ENCODE measurements at regions not wholly inside any gene's neighbourhood (a gene's known extent, or its start where the extent isn't known, plus 50 kb on each side); places are given as distances from the start of the nearest gene placed in this dataset.

- H3K9me3 ChIP-seq (ENCODE audit: control insufficient read depth in 1 of 2, insufficient read depth in 1 of 2, low read length in 2 of 2), result peaks cover 0 to 3% of the 10 kb centered on the region in 2 experiments
- H3K27ac Mint-ChIP-seq, result no peak overlapping the region
- no peaks in the 10 kb centered on the region for H3K36me3 ChIP-seq (ENCODE audit: insufficient read depth, low read length)
- no peak overlapping the region for H3K4me3 ChIP-seq (ENCODE audit: low read length)
- intact Hi-C loops (cut with DNase I, micrococcal nuclease), result no loop called here
- no peaks in the 10 kb centered on the region for H3K4me1 Mint-ChIP-seq (ENCODE audit: low read depth)
- TF ChIP-seq CTCF (IDR thresholded peaks at IDR 0.05), result no peak
- no peaks in the 10 kb centered on the region for H3K36me3 Mint-ChIP-seq (ENCODE audit: low read depth)
- DNase-seq (no peak), ATAC-seq (ENCODE audit: poor library complexity) (no peak)
- H3K27me3 Mint-ChIP-seq, result no peaks in the 10 kb centered on the region
- no peaks in the 10 kb centered on the region for H3K4me1 ChIP-seq (ENCODE audit: insufficient read depth, low read length)
- H3K9me3 Mint-ChIP-seq, result peaks cover 9% of the 10 kb centered on the region
- POLR2A ChIA-PET, result no interaction called here
- CTCF ChIA-PET, result no interaction called here
- no peaks in the 10 kb centered on the region for H3K27me3 ChIP-seq (ENCODE audit: control insufficient read depth in 1 of 2, insufficient read depth in 2 of 2, low read length in 2 of 2)
- H3K27ac ChIP-seq (ENCODE audit: low read depth in 1 of 2, low read length in 2 of 2), result no peak overlapping the region
- no peak overlapping the region for H3K4me3 Mint-ChIP-seq
Measured at GRCh38 chr1:80413969-80414368, 1386.8 kb upstream of the ADGRL2 start.

GRCh38 chr1:80410233-80410632 is 1390.5 kb upstream of the ADGRL2 start:
- Histone ChIP-seq H3K36me3 (ENCODE audit: insufficient read depth, low read length) (no peaks in the 10 kb centered on the region), H3K27me3 (ENCODE audit: control insufficient read depth in 1 of 2, insufficient read depth in 2 of 2, low read length in 2 of 2) (no peaks in the 10 kb centered on the region), H3K27ac (ENCODE audit: low read depth in 1 of 2, low read length in 2 of 2) (no peak overlapping the region), H3K9me3 (ENCODE audit: control insufficient read depth in 1 of 2, insufficient read depth in 1 of 2, low read length in 2 of 2) (peaks cover 0 to 3% of the 10 kb centered on the region in 2 experiments), H3K4me1 (ENCODE audit: insufficient read depth, low read length) (no peaks in the 10 kb centered on the region), H3K4me3 (ENCODE audit: low read length) (no peak overlapping the region)
- POLR2A ChIA-PET, result no interaction called here
- intact Hi-C loops (cut with DNase I, micrococcal nuclease), result no loop called here
- CTCF ChIA-PET, result no interaction called here
- H3K4me1 Mint-ChIP-seq (ENCODE audit: low read depth), result no peaks in the 10 kb centered on the region
- DNase-seq (no peak), ATAC-seq (ENCODE audit: poor library complexity) (no peak)
- no peak for TF ChIP-seq CTCF (IDR thresholded peaks at IDR 0.05)
- no peaks in the 10 kb centered on the region for H3K27me3 Mint-ChIP-seq
- no peak overlapping the region for H3K27ac Mint-ChIP-seq
- peaks cover 11% of the 10 kb centered on the region for H3K9me3 Mint-ChIP-seq
- no peak overlapping the region for H3K4me3 Mint-ChIP-seq
- no peaks in the 10 kb centered on the region for H3K36me3 Mint-ChIP-seq (ENCODE audit: low read depth)

GRCh38 chr1:80403471-80403893 is 1397.0 kb upstream of the ADGRL4 start:
- no peak for TF ChIP-seq CTCF (IDR thresholded peaks at IDR 0.05)
- ChIA-PET CTCF (no interaction called here), POLR2A (no interaction called here)
- H3K4me1 Mint-ChIP-seq (ENCODE audit: low read depth), result no peaks in the 10 kb centered on the region
- H3K9me3 Mint-ChIP-seq, result peaks cover 6% of the 10 kb centered on the region
- Histone ChIP-seq H3K27ac (ENCODE audit: low read depth in 1 of 2, low read length in 2 of 2) (no peak overlapping the region), H3K9me3 (ENCODE audit: control insufficient read depth in 1 of 2, insufficient read depth in 1 of 2, low read length in 2 of 2) (peaks cover 0 to 8% of the 10 kb centered on the region in 2 experiments), H3K27me3 (ENCODE audit: control insufficient read depth in 1 of 2, insufficient read depth in 2 of 2, low read length in 2 of 2) (no peaks in the 10 kb centered on the region), H3K4me3 (ENCODE audit: low read length) (no peak overlapping the region), H3K36me3 (ENCODE audit: insufficient read depth, low read length) (no peaks in the 10 kb centered on the region), H3K4me1 (ENCODE audit: insufficient read depth, low read length) (no peaks in the 10 kb centered on the region)
- intact Hi-C loops (cut with DNase I, micrococcal nuclease), result no loop called here
- no peaks in the 10 kb centered on the region for H3K27me3 Mint-ChIP-seq
- DNase-seq (no peak), ATAC-seq (ENCODE audit: poor library complexity) (no peak)
- H3K36me3 Mint-ChIP-seq (ENCODE audit: low read depth), result no peaks in the 10 kb centered on the region
- H3K27ac Mint-ChIP-seq, result no peak overlapping the region
- H3K4me3 Mint-ChIP-seq, result no peak overlapping the region
